Coronary artery (tissue), 2 donors: ENCODE measurements at regions not wholly inside any gene's neighbourhood (a gene's known extent, or its start where the extent isn't known, plus 50 kb on each side); places are given as distances from the start of the nearest gene placed in this dataset.
"Not testable (repeated sequence)": the region's sequence is repeated elsewhere in the genome, so short reads cannot be mapped to it uniquely, and the experiment has no call there.

Experiments used
- DNase-seq: peaks from one replicate; pipeline ENCODE4 v3.0.0-alpha.2; 2017; ENCODE audit warnings: low spot score
- H3K27ac ChIP-seq, 2 donors: fragments of 200-600 bp; sonication (generic); one replicate each; pipeline ENCODE4 v1.5.1; 2016 to 2019
- H3K4me3 ChIP-seq: fragments of 200-600 bp; sonication (generic); 2 replicates; pipeline ENCODE4 v1.5.1; 2016; ENCODE audit warnings: mild to moderate bottlenecking, moderate library complexity
- CTCF ChIP-seq: fragments of 200-600 bp; sonication (generic); IDR thresholded peaks from one replicate; pipeline ENCODE4 v1.5.1; 2019; ENCODE audit warnings: antibody characterized with exemption

- Histone ChIP-seq H3K27ac (peak overlapping the region; percentile 67 to 79), H3K4me3 (peak overlapping the region; percentile 40)
- no peak for DNase-seq
- TF ChIP-seq CTCF = no peak
These were observed 97.4 kb downstream of the DTWD1 start for GRCh38 chr15:49718234-49718633.

- no peak overlapping the region for H3K4me3 ChIP-seq
- TF ChIP-seq CTCF = no peak
- H3K27ac ChIP-seq = peak overlapping the region; percentile 67 to 79
- no peak for DNase-seq
These were observed 98.0 kb downstream of the DTWD1 start for GRCh38 chr15:49718846-49719245.

GRCh38 chr15:49720261-49720660 is 99.4 kb downstream of the DTWD1 start:
- Histone ChIP-seq H3K27ac (peak overlapping the region in 1 of 2 donors; percentile 79), H3K4me3 (no peak overlapping the region)
- DNase-seq = no peak
- TF ChIP-seq CTCF = no peak

- no peak for TF ChIP-seq CTCF
- DNase-seq = no peak
- peak overlapping the region in 1 of 2 donors; percentile 11 for H3K27ac ChIP-seq
- H3K4me3 ChIP-seq = no peak overlapping the region
These were observed 100.2 kb downstream of the DTWD1 start for GRCh38 chr15:49721091-49721490.

- no peak for DNase-seq
- no peak overlapping the region for H3K27ac ChIP-seq
- no peak overlapping the region for H3K4me3 ChIP-seq
- no peak for TF ChIP-seq CTCF
These were observed 100.8 kb downstream of the DTWD1 start for GRCh38 chr15:49721621-49722020.

- Histone ChIP-seq H3K27ac (no peak overlapping the region), H3K4me3 (no peak overlapping the region)
- no peak for DNase-seq
- TF ChIP-seq CTCF = no peak
These were observed 103.1 kb downstream of the DTWD1 start for GRCh38 chr15:49723981-49724380.

- TF ChIP-seq CTCF = no peak
- Histone ChIP-seq H3K4me3 (no peak overlapping the region), H3K27ac (no peak overlapping the region)
- no peak for DNase-seq
These were observed 110.6 kb downstream of the DTWD1 start for GRCh38 chr15:49731187-49732099.

- H3K4me3 ChIP-seq, H3K27ac ChIP-seq, DNase-seq: not testable (repeated sequence)
These were observed 111.3 kb downstream of the DTWD1 start for GRCh38 chr15:49732109-49732508.

GRCh38 chr15:49734089-49734488 is 113.2 kb downstream of the DTWD1 start:
- H3K4me3 ChIP-seq, DNase-seq, H3K27ac ChIP-seq: not testable (repeated sequence)
